HEK293T (cell line): ENCODE measurements at regions not wholly inside any gene's neighbourhood (a gene's known extent, or its start where the extent isn't known, plus 50 kb on each side); places are given as distances from the start of the nearest gene placed in this dataset.

ENCODE experiments used
- CTCF ChIA-PET: fragments of 350-600 bp; formaldehyde crosslinking; extraction: SDS; loops from one replicate; lab custom pipeline; 2021; ENCODE audit warnings: antibody characterized with exemption, inconsistent platforms; lab: Yijun Ruan, JAX
- POLR2A ChIA-PET: fragments of 350-600 bp; formaldehyde crosslinking; extraction: SDS; loops from one replicate; lab custom pipeline; 2020; ENCODE audit warnings: antibody characterized with exemption, inconsistent platforms; lab: Yijun Ruan, JAX
- DNase-seq: peaks from one replicate; pipeline ENCODE4 v3.0.0; 2012; ENCODE audit warnings: mixed read lengths; ENCODE audit errors: extremely low spot score
- ARNT ChIP-seq: fragments of 450-650 bp; IDR thresholded peaks from 2 replicates; pipeline ENCODE4 v1.6.1; 2017; ENCODE audit warnings: mild to moderate bottlenecking
- BHLHE40 ChIP-seq: fragments of 450-650 bp; IDR thresholded peaks from 2 replicates; pipeline ENCODE4 v1.6.1; 2016; ENCODE audit warnings: mild to moderate bottlenecking, moderate library complexity, borderline replicate concordance
- CTBP1 ChIP-seq: fragments of 450-650 bp; IDR thresholded peaks from 2 replicates; pipeline ENCODE4 v1.6.1; 2016; ENCODE audit warnings: borderline replicate concordance
- ELF4 ChIP-seq: fragments of 450-650 bp; IDR thresholded peaks from 2 replicates; pipeline ENCODE4 v1.6.1; 2017; ENCODE audit warnings: antibody characterized with exemption
- FOXA1 ChIP-seq: fragments of 450-650 bp; IDR thresholded peaks from 2 replicates; pipeline ENCODE4 v1.6.1; 2016; ENCODE audit warnings: mild to moderate bottlenecking
- FOXK2 ChIP-seq: fragments of 450-650 bp; IDR thresholded peaks from 2 replicates; pipeline ENCODE4 v1.6.1; 2016; ENCODE audit warnings: mild to moderate bottlenecking
- FOXM1 ChIP-seq: fragments of 450-650 bp; IDR thresholded peaks from 2 replicates; pipeline ENCODE4 v1.6.1; 2017; ENCODE audit warnings: mild to moderate bottlenecking, borderline replicate concordance
- HDGF ChIP-seq: fragments of 450-650 bp; IDR thresholded peaks from 2 replicates; pipeline ENCODE4 v1.6.1; 2017; ENCODE audit warnings: antibody characterized with exemption, borderline replicate concordance
- L3MBTL2 ChIP-seq: fragments of 450-650 bp; conservative IDR thresholded peaks from 2 replicates; pipeline ENCODE4 v1.6.1; 2016; ENCODE audit warnings: mild to moderate bottlenecking
- LEF1 ChIP-seq: fragments of 450-650 bp; IDR thresholded peaks from 2 replicates; pipeline ENCODE4 v1.6.1; 2017; ENCODE audit warnings: mild to moderate bottlenecking, borderline replicate concordance
- NFRKB ChIP-seq: fragments of 450-650 bp; IDR thresholded peaks from 2 replicates; pipeline ENCODE4 v1.6.1; 2016; ENCODE audit warnings: mild to moderate bottlenecking, moderate library complexity
- SP1 ChIP-seq: fragments of 450-650 bp; IDR thresholded peaks from 2 replicates; pipeline ENCODE4 v1.6.1; 2017
- SUZ12 ChIP-seq: fragments of 450-650 bp; IDR thresholded peaks from 2 replicates; pipeline ENCODE4 v1.6.1; 2016; ENCODE audit warnings: mild to moderate bottlenecking
- TARDBP ChIP-seq: fragments of 450-650 bp; IDR thresholded peaks from 2 replicates; pipeline ENCODE4 v1.6.1; 2016
- ZNF384 ChIP-seq: fragments of 450-650 bp; IDR thresholded peaks from 2 replicates; pipeline ENCODE4 v1.6.1; 2016
- TF ChIP-seq, protein P1 (sequence below): fragments of 450-650 bp; IDR thresholded peaks from 2 replicates; pipeline ENCODE4 v1.6.1; 2016

DNA sequence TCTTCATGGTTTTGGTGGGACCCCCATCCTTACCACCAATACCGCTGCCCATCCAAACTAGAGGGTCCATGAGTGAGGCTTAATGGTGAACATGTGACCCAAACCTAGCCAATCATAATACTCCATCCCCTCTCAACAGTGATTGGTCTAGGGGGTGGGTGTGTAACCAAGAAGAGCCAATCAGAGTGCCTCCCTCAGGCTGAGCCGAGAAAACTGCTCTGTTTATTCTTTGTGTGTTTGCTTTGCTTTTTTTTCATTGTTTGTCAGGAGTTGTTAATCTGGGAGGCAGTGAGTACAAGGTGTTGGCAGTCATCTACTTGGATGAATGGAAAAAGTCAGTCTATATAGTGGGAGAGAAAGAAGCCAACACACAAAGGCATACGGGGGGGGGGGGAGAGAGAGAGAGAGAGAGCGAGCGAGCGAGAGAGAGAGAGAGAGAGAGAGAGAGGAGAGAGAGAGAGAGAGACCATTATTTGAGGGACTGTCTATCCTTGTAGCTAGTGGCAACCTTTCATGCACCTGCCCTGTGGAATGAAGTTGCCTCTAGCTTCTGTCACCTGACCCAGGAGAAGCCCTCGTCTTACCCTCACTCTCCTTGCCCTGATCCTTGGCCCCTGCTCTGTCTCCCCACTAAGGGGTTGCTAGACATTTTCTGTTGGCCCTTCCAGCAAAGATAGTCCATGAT, 441.7 kb downstream of the TYW1 start:
- no peak for DNase-seq
- ChIA-PET CTCF (no interaction called here), POLR2A (interaction anchor here (1.3 kb wide), 1 partner anchor 12 kb away, joined by 3 read pairs; no protein-coding TSS in a partner anchor)
- no peak for TF ChIP-seq ZNF384
- TF ChIP-seq FOXA1 = no peak
- TF ChIP-seq HDGF = no peak
- no peak for TF ChIP-seq LEF1

DNA sequence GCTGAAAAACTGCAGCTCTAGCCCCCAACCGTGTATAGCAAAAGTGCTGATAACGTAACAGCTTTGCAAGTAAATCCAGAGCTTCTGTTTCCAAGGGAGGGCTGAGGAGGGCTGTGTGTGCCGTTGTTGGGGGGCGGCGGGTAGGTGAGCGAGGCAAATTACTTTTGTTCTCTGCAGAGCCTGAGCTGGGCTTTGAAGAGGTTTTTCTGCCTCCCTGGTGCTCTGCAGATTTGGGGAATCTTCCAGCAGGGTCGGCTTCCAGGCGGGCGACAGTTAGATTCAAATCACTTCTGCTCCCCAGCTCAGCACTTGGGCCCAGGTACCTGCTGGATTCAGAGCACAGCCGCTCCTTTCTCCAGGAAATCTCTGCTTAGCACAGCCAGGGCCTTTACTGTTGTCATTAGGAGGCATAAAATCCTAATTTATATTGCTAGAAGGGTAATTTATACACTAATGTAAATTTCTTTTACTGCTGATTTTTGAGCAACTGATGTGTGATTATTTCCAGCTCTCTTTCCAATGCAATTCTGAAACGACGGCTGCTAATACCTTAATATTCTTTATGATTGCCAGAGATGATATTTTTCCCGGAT, 442.4 kb downstream of the TYW1 start:
- DNase-seq = no peak
- ChIA-PET CTCF (no interaction called here), POLR2A (interaction anchor here (1.3 kb wide), 1 partner anchor 11 kb away, joined by 3 read pairs; no protein-coding TSS in a partner anchor)
- TF ChIP-seq HDGF (no peak), ZNF384 (no peak)

DNA sequence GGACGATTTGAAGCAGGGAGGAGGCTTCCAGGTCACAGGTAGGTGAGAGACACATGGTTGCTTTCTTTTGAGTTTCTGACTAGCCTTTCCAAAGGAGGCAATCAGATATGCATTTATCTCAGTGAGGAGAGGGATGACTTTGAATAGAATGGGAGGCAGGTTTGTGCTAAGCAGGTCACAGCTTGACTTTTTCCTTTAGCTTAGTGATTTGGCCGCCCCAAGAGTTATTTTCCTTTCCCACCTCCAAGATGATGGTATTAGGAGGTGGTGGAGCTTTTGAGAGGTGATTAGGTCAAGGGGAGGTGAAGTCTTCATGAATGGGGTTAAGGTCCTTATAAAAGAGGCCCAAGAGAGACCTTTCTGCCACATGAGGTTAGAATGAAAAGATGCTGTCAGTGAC, 443.7 kb downstream of the TYW1 start:
- ChIA-PET CTCF (interaction anchor here (0.6 kb wide), 1 partner anchor 31 kb away, joined by 3 read pairs; no protein-coding TSS in a partner anchor), POLR2A (no interaction called here)
- TF ChIP-seq NFRKB (no peak), SUZ12 (no peak), FOXK2 (no peak), ARNT (no peak), BHLHE40 (no peak), TARDBP (no peak), L3MBTL2 (no peak), FOXM1 (no peak), CTBP1 (no peak), LEF1 (no peak), SP1 (no peak), HDGF (no peak), FOXA1 (no peak)
- TF ChIP-seq, protein P1, sequence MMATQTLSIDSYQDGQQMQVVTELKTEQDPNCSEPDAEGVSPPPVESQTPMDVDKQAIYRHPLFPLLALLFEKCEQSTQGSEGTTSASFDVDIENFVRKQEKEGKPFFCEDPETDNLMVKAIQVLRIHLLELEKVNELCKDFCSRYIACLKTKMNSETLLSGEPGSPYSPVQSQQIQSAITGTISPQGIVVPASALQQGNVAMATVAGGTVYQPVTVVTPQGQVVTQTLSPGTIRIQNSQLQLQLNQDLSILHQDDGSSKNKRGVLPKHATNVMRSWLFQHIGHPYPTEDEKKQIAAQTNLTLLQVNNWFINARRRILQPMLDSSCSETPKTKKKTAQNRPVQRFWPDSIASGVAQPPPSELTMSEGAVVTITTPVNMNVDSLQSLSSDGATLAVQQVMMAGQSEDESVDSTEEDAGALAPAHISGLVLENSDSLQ = no peak
- no peak for DNase-seq

DNA sequence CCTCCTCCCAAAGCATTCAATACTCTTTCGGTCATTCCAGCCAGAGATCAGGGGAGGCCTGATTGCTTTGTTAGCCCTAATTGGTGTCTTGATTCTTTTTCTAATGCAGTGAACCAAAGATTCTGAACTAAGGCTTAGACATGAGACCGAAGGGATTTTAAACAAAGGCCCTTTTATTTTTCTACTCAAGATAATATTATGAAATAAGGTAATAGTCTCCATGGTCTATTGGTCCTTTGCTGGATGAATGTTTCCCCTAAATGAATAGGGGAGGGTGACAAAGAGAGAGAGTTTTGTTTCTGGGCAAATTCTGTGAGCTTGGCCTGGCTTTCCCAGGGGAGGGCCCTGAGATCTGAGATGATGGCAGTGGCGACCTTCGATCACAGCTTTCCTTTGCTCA, 449.1 kb downstream of the TYW1 start:
- DNase-seq = no peak
- ChIA-PET POLR2A (no interaction called here), CTCF (no interaction called here)
- TF ChIP-seq ZNF384 (no peak), ELF4 (no peak), HDGF (no peak), FOXK2 (no peak), CTBP1 (no peak), LEF1 (no peak), SUZ12 (no peak), TARDBP (no peak), L3MBTL2 (no peak), FOXA1 (no peak), SP1 (no peak), NFRKB (no peak), ARNT (no peak)
- TF ChIP-seq, protein P1 = no peak

DNA sequence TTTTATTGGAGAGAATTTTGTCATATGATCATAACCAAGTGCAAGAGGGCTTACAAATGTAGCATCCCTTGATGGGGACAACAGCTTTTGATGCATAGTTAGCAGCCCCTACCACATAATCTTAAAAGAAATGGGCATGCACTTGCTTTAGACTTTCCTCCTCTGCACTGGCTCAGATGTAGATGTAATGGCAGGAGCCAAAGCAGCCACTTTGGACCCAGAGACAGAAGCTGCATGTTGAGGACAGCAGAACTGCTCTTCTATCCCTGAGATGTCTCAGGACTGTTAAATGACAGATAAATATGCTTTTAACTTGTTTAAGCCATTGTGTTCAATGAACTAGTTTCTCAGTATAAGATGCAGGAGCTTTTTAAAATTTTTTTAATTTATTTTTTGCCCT, 450.7 kb downstream of the TYW1 start:
- TF ChIP-seq FOXA1 (no peak), HDGF (no peak), LEF1 (no peak), NFRKB (no peak)
- TF ChIP-seq, protein P1 = no peak
- DNase-seq = no peak
- ChIA-PET CTCF (interaction anchor here (0.7 kb wide), 1 partner anchor 901 kb away, joined by 3 read pairs; no protein-coding TSS in a partner anchor), POLR2A (no interaction called here)

DNA sequence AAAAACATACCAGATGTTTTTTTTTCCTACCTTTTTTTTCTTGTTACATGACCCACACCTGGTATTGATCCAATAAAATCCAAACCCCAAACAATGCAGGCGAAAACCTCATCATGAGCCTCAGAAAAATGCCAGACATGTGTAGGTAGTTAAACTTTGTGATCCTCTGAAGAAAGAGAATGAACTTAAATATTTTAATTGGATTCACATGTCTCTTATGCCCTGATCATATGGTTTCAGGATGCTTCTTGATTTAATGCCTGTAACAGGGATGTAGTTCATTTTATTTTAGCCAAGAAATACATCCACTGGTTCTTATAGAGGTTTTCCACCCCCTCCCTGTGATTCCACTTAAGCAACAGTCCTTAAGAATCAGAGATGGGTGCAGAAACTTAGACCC, 451.6 kb downstream of the TYW1 start:
- no peak for DNase-seq
- CTCF ChIA-PET = interaction anchor here (0.7 kb wide), 1 partner anchor 900 kb away, joined by 3 read pairs; no protein-coding TSS in a partner anchor
- POLR2A ChIA-PET = no interaction called here
- TF ChIP-seq CTBP1 (no peak), SUZ12 (no peak)

DNA sequence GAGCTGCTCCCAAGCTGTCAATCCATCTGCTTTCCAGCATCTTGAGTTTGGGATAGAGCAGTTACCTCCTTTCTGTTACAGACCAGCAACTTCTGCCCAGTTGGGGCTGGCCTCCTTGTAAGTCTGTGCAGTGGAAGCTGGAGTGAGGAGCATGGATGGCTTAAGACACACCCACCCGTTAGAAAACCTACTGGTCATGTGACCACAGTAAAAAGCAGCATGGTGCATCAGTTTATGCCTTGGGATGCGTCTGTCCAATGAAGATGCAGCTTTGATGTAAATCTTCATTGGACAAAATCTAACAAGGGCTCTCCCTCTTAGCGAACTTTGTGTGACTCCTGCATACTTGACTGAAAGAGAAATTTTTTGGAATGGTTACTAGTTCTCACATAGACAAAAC, 453.5 kb downstream of the TYW1 start:
- DNase-seq = no peak
- TF ChIP-seq FOXA1 (no peak), ZNF384 (no peak), CTBP1 (no peak), FOXK2 (no peak), ELF4 (no peak), SUZ12 (no peak), ARNT (no peak), L3MBTL2 (no peak), SP1 (no peak), FOXM1 (no peak), BHLHE40 (no peak)
- TF ChIP-seq, protein P1 = no peak
- ChIA-PET CTCF (no interaction called here), POLR2A (interaction anchor here (0.7 kb wide), 1 partner anchor 12 kb away, joined by 3 read pairs; no protein-coding TSS in a partner anchor)
